NT2/D1 (cell line): ENCODE measurements at regions not wholly inside any gene's neighbourhood (a gene's known extent, or its start where the extent isn't known, plus 50 kb on each side); places are given as distances from the start of the nearest gene placed in this dataset.

ENCODE experiments used
- SUZ12 ChIP-seq: IDR thresholded peaks from 2 replicates; pipeline ENCODE4 v1.6.1; 2011; ENCODE audit not compliant: insufficient read length, insufficient read depth; ENCODE audit errors: extremely low read depth
- ZNF274 ChIP-seq: IDR thresholded peaks from 2 replicates; pipeline ENCODE4 v1.6.1; 2011; ENCODE audit warnings: mild to moderate bottlenecking, low read depth, low read length

DNA sequence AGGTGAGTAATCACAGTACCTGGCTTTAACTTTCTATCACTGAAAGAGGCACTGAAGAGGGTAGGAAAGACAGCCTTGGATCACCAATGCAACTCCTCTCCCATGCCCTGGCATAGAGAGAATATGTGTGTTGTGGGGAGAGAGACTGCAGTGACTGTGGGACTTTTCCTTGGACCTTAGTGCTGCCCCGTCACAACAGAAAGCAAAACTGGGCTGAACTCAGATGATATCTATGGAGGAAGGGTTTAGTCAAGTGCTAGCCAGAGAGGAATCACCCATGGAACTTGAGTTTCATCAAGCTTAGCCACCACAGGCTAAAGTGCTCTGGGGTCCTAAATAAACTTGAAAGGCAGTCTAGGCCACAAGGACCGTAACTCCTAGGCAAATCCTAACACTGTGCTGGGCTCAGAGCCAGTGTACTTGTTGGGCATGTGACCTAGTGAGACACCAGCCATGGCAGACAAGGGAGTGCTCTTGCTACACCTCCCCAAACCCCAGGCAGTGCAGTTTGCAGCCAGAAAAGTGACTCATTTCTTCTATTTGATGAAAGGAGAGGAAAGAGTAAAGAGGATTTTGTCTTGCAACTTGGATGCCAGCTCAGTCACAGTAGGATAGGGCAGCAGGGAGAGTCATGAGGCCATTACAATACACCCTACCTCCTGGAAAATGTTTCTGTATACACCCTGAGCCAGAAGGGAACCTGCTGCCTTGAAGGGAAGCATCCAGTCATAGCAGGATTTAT, 105.8 kb upstream of the SPOPL start:
- no peak for TF ChIP-seq ZNF274
- TF ChIP-seq SUZ12, result no peak
